Activated CD8-positive, alpha-beta memory T cell treated with anti-CD3 and anti-CD28 coated beads, Interleukin-2, amount 50 U/mL, for 1 hour (primary cell): ENCODE measurements at regions not wholly inside any gene's neighbourhood (a gene's known extent, or its start where the extent isn't known, plus 50 kb on each side); places are given as distances from the start of the nearest gene placed in this dataset.
"Not testable (repeated sequence)": the region's sequence is repeated elsewhere in the genome, so short reads cannot be mapped to it uniquely, and the experiment has no call there.

ENCODE experiments used
- DNase-seq: peaks from one replicate; pipeline ENCODE4 v3.0.0-alpha.2; 2020; ENCODE audit errors: extremely low read depth

DNA sequence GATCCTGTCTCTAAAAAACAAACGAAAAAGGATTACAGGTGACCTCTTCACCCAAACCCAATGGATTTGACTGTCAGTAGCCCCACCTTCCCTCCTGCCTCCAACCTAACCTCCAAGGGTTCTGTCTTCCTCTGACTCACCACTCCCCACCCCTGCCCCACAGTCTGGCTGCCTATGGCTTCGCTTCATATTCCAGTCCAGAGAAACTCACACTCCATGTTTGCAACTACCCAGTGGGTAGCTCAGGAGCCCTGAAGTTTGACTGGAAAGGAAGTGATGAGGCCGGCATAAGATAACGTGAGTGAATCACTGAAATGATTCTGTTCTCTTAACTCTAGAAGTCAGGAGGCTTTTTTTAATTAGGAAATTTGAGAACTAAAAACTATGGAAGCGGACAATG is 303.9 kb downstream of the FOXO1 start:
- no peak for DNase-seq

DNA sequence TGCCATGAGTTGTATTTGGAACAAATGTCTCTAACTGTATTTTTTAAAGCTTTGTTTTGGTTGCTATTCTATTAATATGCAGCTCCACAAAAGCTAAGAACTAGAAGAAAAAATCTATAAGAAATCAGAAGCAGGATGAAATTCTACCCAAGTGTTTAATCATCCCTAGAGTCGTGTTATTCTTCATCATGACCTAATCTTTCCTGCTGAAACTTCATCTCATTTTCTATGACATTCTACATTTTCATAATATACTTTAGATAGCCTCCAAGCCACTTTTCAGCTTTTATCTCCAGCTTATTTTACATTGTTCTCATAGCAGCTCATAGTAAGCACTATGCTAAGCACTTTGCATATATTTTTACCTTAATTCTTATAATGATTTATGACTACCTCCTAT is 302.8 kb downstream of the FOXO1 start:
- DNase-seq = no peak

DNA sequence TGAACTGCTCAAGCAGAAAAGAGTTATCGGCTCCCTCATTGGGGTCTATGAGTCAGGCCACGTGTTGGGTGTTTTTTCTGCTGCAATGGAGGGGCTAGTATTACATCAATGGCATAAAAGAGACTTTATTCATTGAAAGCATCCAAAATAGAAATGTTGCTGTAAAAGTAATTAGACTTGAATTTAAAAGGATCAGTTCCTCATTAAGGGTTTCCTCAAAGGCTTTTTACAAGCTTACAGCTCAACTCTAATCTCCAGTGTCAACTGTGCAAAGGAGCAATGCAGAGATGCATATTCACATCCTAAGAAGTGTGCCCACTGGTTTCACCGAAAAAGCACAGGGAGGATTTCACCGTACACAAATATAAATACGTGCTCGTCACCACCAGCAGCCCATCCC is 300.3 kb downstream of the FOXO1 start:
- no peak for DNase-seq

DNA sequence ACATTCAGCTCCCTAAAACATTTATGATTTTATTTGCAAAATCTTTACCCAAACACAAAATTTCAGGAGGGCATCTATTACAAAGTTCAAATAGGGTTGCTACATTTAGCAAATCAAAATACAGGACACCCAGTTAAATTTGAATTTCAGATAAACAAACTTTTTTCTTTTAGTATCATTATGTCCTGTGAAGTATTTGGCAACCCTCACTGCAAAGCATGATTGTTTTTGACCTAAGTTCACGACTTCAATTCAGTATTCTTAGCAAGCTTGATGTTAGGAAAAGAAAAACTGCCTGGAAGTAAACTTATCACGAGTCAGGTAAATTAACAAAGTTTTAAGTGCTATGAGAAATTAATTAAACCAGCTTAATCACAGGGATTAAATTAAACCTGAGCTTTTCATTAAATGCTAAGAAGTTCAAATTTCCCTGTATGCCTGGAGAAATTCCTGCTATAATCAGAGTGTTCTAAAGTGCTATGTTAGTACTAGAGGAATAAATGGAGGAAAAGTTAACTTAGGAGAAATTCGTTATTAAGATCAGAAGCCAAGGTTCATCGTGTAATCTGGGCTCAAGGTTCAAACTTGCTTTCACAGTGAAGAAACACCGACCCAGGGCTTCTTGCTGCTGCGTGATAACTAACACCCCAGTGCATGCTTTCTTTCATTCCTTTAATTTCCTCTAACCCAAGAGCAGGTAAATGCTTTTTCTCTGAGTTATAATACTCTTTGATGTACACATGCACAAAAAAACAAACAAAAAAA is 298.1 kb downstream of the FOXO1 start:
- DNase-seq = no peak

DNA sequence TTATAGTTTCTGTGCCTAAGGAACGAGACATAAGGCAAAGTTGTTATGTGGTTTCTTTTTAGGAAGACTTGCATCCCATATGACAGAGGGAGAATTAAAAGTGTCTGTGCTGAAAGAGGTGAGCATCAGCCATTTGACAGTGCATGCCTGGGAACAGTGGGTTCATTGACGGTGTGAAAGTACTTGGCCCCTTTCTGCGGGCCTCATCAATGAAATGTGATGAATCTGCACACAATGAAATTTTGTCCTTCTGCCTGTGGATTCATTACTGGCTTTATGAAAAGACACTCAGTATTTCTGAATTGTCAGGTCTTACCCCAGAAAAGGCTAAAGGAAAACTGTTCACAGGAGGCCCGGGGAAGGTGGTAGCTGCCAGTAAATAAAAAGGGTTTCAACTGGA is 295.8 kb downstream of the FOXO1 start:
- DNase-seq = no peak

DNA sequence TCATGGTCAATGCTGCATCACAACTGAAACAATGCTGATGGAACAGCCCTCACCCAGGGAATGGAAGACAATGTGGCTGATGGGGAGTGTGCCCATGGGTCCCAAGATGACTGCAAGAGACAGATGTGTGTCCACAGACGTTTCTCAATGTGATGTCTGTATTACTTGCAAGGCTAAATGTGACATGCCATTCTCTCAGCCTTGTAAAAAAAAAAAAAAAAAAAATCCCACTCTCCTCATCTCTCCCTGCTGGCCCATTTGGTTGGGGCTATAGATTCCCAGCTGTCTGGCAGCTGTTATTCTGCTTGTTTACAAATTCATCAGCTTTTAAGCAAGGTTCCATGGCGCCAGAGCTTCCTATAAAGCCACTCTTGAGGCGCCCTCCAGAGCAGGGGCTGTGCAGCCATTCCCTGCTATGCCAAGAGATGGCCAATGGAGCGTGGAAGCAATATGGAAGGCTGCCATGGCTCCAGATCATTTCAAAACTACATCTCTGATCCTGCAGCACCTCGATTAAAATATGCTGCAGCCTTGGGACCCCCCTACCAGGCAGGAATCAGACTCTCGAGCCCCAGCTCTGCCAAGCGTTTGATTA is 294.8 kb downstream of the FOXO1 start:
- DNase-seq = no peak

DNA sequence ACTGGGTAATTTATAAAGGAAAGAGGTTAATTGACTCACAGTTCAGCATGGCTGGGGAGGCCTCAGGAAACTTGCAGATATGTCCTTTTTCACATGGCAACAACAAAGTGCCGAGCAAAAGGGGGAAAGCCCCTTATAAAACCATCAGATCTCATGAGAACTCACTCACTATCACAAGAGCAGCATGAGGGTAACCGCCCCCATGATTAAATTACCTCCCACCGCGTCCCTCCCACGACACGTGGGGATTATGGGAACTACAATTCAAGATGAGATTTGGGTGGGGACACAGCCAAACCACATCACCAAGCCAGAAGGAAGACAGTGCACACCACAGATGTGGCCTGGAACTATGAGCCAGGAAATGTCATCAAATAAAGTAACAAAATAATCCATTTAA is 292.8 kb downstream of the FOXO1 start:
- not testable (repeated sequence) for DNase-seq

DNA sequence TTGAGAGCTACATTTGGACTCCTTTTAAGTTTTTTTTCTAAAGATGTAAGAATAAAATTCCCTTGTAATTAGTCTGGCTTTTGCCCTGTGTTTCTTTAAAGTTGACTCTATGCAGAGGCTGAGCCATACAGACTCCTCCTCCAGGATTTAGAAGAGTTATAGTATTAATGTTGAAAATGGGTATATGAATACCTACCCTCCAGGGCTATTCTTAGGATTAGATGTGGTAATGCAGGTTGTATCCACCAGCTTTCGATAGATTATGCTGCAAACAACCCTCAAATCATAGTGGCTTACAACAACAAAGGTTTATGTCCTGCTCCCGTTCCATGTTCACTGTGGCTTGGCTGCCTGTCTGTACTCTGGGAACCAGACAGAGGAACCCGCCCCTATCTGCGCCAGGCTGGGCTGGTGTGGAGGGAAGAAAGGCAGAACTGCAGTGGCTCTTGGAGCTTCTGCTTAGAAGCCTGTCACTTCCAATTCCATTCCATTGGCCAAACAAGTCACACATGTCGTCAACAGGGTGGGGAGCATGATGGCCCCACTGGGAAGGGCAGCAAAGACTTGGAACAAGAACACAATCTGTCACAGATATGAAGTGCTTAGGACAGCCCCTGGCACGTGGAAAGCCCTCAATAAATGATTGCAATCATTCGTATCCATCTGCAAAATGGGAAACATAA is 290.8 kb downstream of the FOXO1 start:
- no peak for DNase-seq

DNA sequence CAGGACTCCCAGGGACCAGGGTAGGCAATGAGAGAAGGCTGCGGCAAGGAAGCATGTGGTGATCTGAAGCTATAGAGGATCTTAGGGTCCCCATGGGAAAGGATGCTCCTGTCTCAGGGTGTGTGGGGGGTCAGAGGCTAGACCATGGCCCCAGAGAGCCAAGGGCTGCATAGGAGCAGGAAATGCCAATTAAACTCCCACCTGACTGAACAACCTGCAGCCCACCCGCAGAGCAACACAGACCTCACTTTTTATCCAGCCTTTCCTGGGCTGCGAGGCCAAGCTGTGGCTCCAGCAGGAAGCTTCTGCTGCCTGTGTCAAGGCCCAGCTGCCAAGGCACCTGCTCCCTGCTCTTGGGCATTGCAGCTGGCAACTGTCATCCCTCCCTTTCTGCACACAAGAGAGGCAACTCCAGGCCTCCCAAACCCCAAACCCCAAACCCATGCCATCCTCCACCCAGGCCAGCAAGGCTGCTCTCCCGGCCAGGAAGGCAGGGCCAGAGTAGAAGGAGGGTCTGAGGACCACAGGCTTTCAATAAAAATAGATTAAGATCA is 290.1 kb downstream of the FOXO1 start:
- DNase-seq = no peak

DNA sequence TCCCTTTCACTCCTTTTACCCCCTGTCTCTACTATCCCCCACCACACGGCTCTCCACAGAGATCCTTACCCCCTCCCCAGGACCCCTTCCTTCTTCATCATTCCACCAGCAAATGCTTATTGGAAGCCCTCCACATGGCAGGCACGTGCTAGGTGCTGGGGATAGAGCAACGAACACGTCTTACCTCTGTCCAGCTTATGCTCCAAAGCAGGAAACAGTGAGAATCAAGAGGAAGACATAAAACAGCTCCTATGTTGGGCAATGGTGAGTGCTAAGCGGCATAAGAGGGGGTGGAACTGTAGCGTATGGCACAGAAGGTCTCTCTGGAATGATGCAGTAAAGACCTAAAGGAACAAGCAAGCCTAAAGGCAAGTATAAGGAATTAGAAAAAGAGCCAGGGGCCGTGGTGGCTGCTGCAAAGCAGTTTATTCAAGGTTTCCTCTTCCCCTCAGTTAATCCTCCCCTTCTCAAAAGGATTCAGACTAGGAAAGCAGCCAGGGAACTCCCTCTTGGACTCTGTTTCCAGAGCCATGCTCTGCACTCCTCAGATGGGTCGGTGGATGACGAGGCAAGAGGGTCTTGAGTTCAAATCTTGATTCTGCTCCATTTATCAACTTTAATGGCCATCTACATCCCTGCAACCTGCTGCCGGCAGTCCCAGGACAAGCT is 289.4 kb downstream of the FOXO1 start:
- DNase-seq = no peak

DNA sequence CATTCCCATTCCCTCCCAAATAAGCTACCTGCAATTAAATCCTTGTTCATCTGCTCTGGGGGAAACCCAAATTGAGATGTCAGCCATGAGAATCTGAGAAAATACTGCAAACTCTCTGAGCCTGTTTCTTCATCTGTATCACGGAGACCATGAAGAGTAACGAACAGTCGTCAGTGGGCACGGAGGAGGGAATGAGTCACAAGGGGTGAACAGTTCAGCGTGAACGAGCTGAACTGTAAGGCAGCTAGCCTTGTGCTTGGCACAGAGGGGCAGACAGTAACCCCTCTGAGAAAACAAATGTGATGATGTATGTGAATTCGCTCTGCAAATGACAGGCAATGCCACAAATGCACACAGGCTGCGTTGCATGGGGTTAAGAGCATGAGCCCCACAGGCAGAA is 288.7 kb downstream of the FOXO1 start:
- no peak for DNase-seq

DNA sequence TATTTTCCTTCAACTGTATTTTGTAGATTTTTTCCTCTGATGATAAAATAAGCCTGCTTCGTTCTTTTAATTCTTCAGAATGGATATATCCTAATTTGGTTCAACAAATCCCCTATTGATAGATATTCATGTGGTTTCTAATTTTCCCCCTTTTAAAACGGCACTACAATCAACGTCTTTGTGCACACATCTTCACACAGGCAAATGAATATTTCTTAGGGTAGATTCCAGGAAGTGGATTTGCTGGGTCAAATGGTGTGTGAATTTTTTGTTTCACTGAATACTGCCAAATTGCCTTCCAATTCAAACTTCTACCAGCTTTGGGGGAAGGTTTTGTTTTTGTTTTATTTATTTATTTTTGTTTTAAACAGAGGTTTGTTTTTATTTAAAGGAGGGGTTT is 287.2 kb downstream of the FOXO1 start:
- no peak for DNase-seq

DNA sequence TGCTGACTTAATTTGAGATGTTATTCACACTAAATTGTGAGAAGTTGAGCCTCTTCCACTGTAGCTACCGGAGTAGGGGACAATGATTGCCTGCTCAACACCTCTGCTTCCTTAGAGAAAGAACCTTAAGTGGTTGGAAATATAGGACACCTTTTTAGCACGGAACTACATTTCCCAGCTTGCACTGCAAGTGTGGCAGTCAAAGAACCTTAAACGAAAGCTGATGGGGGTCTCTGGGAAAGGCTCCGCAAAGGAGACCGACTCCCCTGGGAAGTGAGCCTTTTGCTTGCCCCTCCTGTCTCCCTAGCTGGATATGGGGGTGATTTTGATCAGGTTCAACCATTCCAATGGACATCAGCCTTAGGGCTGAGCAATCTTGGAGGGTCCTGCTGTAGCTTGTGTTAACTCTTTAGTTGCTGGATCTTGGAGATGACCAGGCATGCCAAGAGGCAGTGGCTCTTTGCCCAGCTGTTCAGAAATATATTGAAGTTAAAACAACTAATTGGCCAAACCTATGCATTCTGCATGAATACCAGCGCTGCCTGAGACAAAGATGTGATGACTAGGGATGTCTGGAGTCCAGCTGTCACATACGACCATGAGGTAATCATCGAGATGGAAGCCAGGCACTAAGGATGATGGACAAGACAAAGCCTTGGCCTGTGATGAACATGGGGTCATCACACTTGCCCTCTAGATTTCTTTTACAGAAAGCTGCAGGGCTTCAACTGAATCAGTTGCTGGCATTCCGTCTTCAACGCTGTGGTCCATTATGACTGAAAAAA is 286.5 kb downstream of the FOXO1 start:
- no peak for DNase-seq

DNA sequence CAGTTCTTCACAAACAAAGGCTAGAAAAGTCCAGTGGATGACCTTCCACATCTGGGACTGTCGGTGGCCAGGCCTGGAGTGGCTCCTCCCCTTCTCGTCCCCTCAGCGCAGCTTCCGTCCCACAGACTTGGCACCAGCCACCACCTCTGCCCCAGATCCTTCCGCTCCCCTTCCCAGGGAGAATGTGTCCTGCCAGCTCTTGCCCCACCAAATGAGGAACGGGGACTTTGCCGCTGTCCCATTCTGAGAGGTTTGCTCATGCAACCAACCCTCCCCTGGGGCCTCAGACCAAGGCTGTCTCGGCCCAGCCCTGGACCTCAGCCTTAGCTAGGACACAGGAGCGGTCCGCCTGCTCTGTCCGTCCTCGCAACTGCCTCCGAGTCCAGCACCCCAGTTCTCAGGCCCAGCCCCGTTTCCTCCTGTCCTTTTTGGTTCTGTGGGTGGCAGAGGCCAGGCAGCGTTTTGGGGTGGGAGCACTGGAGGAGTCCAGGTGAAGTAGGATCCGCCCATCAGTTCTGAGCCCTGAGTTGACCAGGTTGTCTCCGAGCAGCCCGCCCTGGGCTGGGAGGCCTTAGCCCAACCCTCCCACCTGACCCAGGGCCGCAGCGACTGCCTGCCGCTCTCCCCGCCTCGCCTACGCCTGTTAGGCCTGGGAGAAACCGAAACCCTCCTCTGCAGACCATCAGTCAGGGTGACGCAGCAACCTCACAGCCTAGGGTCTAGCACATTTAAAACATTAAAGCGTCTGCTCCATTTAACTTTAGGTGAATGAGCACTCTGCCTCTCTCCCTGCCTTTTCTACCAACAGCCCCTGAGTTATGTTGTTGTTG is 284.3 kb downstream of the FOXO1 start:
- no peak for DNase-seq

DNA sequence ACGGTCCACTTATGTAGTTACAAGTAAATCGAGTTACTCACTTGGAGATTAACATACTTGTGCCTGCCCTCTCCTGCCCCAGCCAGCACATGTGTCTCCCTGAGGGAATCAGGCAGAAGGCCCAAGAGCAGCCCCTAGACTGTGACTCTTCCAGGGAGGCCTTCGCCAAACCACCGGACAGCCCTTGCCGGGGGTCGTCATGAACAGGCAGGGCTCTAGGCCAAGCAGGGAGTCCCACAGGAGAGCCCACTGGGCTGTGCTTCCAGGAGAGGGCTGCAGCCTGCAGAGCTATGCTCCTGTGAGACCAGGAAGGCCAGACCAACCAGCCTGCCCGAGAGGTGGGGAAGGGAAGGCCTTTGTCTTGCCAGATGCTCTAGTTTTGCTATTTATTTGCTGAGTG is 283.3 kb downstream of the FOXO1 start:
- DNase-seq = no peak

DNA sequence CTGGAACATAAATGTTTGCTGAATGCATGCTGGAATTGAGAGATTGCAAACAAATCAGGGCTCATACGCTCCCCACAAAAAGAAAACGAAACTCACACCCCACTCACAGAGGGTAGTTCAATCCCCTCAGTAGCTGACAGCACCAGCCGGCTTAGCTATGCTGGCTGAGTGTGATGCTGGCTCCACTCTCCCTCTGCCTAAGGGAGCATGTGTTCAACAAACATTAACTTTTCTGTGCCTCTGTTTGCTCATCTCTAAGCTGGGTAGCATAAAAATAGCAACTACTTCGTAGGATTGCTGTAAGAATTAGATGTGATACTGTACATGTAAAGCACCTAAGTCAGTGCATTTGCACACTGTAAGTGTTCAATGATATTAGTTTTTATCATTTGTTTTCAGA is 282.6 kb downstream of the FOXO1 start:
- no peak for DNase-seq

DNA sequence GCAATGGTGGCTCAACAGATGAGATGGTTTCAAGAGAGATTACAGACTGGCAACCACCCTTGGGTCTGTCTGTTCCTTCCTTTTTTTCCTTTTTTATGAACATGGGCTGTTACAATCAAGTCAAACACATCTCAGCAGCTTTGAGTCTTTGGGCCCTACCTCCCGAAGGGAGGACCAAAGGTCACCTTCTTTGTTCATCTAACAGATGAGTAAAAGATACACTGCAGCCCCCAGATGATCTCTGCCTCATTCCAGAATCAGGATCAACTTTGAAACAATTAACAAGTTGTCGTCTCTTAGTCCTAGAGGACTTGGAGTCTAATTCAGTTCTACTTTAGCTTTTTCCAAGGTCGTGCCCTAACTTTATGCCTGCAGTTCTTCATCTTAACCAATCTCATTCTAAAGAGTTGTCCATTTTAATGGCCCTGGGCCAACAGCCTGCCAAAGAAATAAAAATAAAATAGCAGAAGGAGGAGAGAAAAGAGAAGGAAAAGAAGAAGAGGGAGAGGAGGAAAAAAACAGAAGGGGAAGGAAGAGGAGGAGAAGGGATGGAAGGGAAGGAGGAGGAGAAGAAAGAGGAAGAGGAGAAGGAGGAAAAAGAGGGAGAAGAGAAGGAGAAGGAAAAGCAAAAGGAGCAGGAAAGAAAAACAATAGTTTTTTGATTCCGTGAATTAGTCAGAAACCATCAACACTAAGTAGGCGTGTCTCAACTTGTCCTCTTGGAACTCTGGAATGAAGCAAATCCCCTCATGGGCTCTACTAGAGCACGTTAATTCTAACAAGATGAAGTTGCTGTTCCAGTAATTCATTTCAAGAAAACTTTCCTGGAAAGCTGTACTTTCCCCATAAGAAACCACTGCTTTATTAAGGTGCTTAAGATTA is 281.2 kb downstream of the FOXO1 start:
- DNase-seq = no peak

DNA sequence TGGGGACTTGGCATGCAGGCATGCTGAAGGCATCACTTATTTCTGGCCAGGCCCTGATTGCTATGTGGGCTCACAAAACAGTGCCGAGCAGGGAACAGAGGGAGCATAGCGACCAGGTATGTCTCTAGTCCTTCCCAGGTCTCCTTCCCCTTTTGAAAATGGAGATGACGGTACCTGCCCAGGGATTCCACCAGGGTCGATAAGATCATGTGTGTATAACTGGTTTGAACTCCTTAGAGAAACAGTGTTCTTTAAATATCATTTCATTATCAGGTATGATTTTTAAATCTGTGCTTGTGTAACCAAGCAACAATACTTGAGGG is 280.6 kb downstream of the FOXO1 start:
- DNase-seq = no peak

DNA sequence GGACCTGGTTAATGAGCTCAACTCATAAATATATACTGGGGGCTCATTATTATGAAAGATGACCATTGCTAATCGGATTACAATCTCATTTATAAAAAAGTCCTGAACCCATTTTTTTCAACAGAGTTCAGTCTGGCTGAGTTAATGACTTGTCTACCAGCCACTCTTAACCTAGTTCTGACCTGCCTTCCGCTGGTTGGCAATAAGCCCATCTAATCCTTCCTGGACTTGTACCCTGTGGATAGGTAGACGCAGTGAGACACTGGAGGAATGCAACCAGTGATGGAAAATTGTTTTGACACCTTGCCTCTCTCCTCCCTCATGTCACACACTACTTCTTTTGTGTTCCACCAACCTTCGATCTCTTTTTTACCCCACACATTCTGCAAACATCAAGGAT is 279.9 kb downstream of the FOXO1 start:
- no peak for DNase-seq

DNA sequence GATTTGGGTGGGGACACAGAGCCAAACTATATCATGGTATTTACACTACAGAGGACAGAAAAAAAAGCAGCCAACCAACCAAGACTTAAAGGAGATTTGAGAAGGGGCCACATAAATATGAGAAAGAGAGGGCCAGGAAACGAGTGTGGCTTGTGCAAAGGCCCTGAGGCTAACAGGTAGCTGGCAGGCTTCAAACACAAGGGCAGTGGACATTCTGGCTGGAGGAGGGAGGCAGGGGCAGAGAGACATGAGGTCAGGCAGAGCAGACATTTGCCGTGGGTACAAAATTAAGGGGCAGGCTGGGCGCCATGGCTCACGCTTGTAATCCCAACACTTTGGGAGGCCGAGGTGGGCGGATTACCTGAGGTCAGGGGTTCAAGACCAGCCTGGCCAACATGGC is 278.7 kb downstream of the FOXO1 start:
- DNase-seq = no peak
